MG63 (cell line): ENCODE measurements at regions not wholly inside any gene's neighbourhood (a gene's known extent, or its start where the extent isn't known, plus 50 kb on each side); places are given as distances from the start of the nearest gene placed in this dataset.

Experiments
- DNase-seq: peaks from one replicate; pipeline ENCODE4 v3.0.0-alpha.2; 2020
- H3K27me3 ChIP-seq: fragments of 250-450 bp; sonication (Bioruptor Pico); 2 replicates; pipeline ENCODE4 v1.5.1; 2020; ENCODE audit warnings: mild to moderate bottlenecking, moderate library complexity
- H3K36me3 ChIP-seq: fragments of 250-450 bp; sonication (Bioruptor Pico); 2 replicates; pipeline ENCODE4 v1.5.1; 2020; ENCODE audit warnings: mild to moderate bottlenecking, moderate library complexity
- H3K4me3 ChIP-seq: fragments of 250-450 bp; sonication (Bioruptor Pico); 2 replicates; pipeline ENCODE4 v1.5.1; 2020; ENCODE audit warnings: mild to moderate bottlenecking, moderate library complexity
- H3K9me3 ChIP-seq: fragments of 250-450 bp; sonication (Bioruptor Pico); 2 replicates; pipeline ENCODE4 v1.5.1; 2020; ENCODE audit warnings: mild to moderate bottlenecking, moderate library complexity

- DNase-seq, result no peak
- no peak overlapping the region for H3K4me3 ChIP-seq
- no peaks in the 10 kb centered on the region for H3K36me3 ChIP-seq
Measured at GRCh38 chr1:218779341-218780100, 394.2 kb upstream of the LYPLAL1 start.

GRCh38 chr1:218783131-218783530 is 390.5 kb upstream of the LYPLAL1 start:
- H3K9me3 ChIP-seq, result no peaks in the 10 kb centered on the region
- no peak overlapping the region for H3K4me3 ChIP-seq
- DNase-seq, result no peak
- H3K27me3 ChIP-seq, result no peaks in the 10 kb centered on the region
- no peaks in the 10 kb centered on the region for H3K36me3 ChIP-seq

More at GRCh38 chr1:218779341-218780100, 394.2 kb upstream of the LYPLAL1 start:
- no peaks in the 10 kb centered on the region for H3K27me3 ChIP-seq
- no peaks in the 10 kb centered on the region for H3K9me3 ChIP-seq

GRCh38 chr1:218783916-218784315 is 389.8 kb upstream of the LYPLAL1 start:
- no peak for DNase-seq
- Histone ChIP-seq H3K36me3 (no peaks in the 10 kb centered on the region), H3K9me3 (no peaks in the 10 kb centered on the region), H3K4me3 (no peak overlapping the region), H3K27me3 (no peaks in the 10 kb centered on the region)

GRCh38 chr1:218785928-218786327 is 387.8 kb upstream of the LYPLAL1 start:
- DNase-seq, result peak; percentile 68
- Histone ChIP-seq H3K36me3 (no peaks in the 10 kb centered on the region), H3K9me3 (no peaks in the 10 kb centered on the region), H3K4me3 (no peak overlapping the region), H3K27me3 (no peaks in the 10 kb centered on the region)

- no peaks in the 10 kb centered on the region for H3K27me3 ChIP-seq
- no peak overlapping the region for H3K4me3 ChIP-seq
- H3K9me3 ChIP-seq, result no peaks in the 10 kb centered on the region
- no peak for DNase-seq
- H3K36me3 ChIP-seq, result no peaks in the 10 kb centered on the region
Measured at GRCh38 chr1:218787826-218788225, 385.9 kb upstream of the LYPLAL1 start.

- Histone ChIP-seq H3K4me3 (no peak overlapping the region), H3K27me3 (no peaks in the 10 kb centered on the region), H3K9me3 (no peaks in the 10 kb centered on the region; the same call in 1 of the 2 replicates), H3K36me3 (no peaks in the 10 kb centered on the region)
- DNase-seq, result no peak
Measured at GRCh38 chr1:218796773-218797172, 376.9 kb upstream of the LYPLAL1 start.

GRCh38 chr1:218802799-218803198 is 370.9 kb upstream of the LYPLAL1 start:
- DNase-seq, result no peak
- Histone ChIP-seq H3K9me3 (peaks cover 5% of the 10 kb centered on the region; the same call in 1 of the 2 replicates), H3K4me3 (no peak overlapping the region), H3K27me3 (no peaks in the 10 kb centered on the region), H3K36me3 (no peaks in the 10 kb centered on the region)

- H3K36me3 ChIP-seq, result no peaks in the 10 kb centered on the region
- no peaks in the 10 kb centered on the region for H3K27me3 ChIP-seq
- H3K9me3 ChIP-seq, result peaks cover 5% of the 10 kb centered on the region; the same call in 1 of the 2 replicates
- no peak for DNase-seq
- H3K4me3 ChIP-seq, result no peak overlapping the region
Measured at GRCh38 chr1:218803351-218803997, 370.2 kb upstream of the LYPLAL1 start.

- Histone ChIP-seq H3K36me3 (no peaks in the 10 kb centered on the region), H3K4me3 (no peak overlapping the region), H3K9me3 (peaks cover 5% of the 10 kb centered on the region; the same call in 1 of the 2 replicates), H3K27me3 (no peaks in the 10 kb centered on the region)
- DNase-seq, result no peak
Measured at GRCh38 chr1:218804014-218804785, 369.5 kb upstream of the LYPLAL1 start.

GRCh38 chr1:218809061-218809460 is 364.6 kb upstream of the LYPLAL1 start:
- no peaks in the 10 kb centered on the region for H3K36me3 ChIP-seq
- no peaks in the 10 kb centered on the region for H3K27me3 ChIP-seq
- DNase-seq, result no peak
- H3K4me3 ChIP-seq, result no peak overlapping the region
- no peaks in the 10 kb centered on the region for H3K9me3 ChIP-seq

- DNase-seq, result no peak
- H3K36me3 ChIP-seq, result no peaks in the 10 kb centered on the region
Measured at GRCh38 chr1:218809625-218810024, 364.1 kb upstream of the LYPLAL1 start.

GRCh38 chr1:218810306-218810705 is 363.4 kb upstream of the LYPLAL1 start:
- no peak for DNase-seq
- H3K27me3 ChIP-seq, result no peaks in the 10 kb centered on the region
- no peak overlapping the region for H3K4me3 ChIP-seq
- H3K36me3 ChIP-seq, result no peaks in the 10 kb centered on the region
- no peaks in the 10 kb centered on the region for H3K9me3 ChIP-seq

More at GRCh38 chr1:218809625-218810024, 364.1 kb upstream of the LYPLAL1 start:
- H3K9me3 ChIP-seq, result no peaks in the 10 kb centered on the region
- H3K27me3 ChIP-seq, result no peaks in the 10 kb centered on the region
- no peak overlapping the region for H3K4me3 ChIP-seq

- H3K36me3 ChIP-seq, result no peaks in the 10 kb centered on the region
- no peaks in the 10 kb centered on the region for H3K27me3 ChIP-seq
- no peaks in the 10 kb centered on the region for H3K9me3 ChIP-seq
- H3K4me3 ChIP-seq, result no peak overlapping the region
- DNase-seq, result no peak
Measured at GRCh38 chr1:218811497-218811896, 362.2 kb upstream of the LYPLAL1 start.

- Histone ChIP-seq H3K27me3 (no peaks in the 10 kb centered on the region), H3K9me3 (no peaks in the 10 kb centered on the region), H3K4me3 (no peak overlapping the region), H3K36me3 (no peaks in the 10 kb centered on the region)
- no peak for DNase-seq
Measured at GRCh38 chr1:218812360-218812759, 361.3 kb upstream of the LYPLAL1 start.

- no peaks in the 10 kb centered on the region for H3K9me3 ChIP-seq
- H3K27me3 ChIP-seq, result no peaks in the 10 kb centered on the region
- H3K36me3 ChIP-seq, result no peaks in the 10 kb centered on the region
- no peak overlapping the region for H3K4me3 ChIP-seq
- DNase-seq, result peak; percentile 26
Measured at GRCh38 chr1:218813237-218813636, 360.4 kb upstream of the LYPLAL1 start.

- Histone ChIP-seq H3K4me3 (no peak overlapping the region), H3K9me3 (no peaks in the 10 kb centered on the region), H3K36me3 (no peaks in the 10 kb centered on the region), H3K27me3 (no peaks in the 10 kb centered on the region)
- no peak for DNase-seq
Measured at GRCh38 chr1:218815076-218815475, 358.6 kb upstream of the LYPLAL1 start.

GRCh38 chr1:218817071-218817470 is 356.6 kb upstream of the LYPLAL1 start:
- Histone ChIP-seq H3K9me3 (no peaks in the 10 kb centered on the region), H3K36me3 (no peaks in the 10 kb centered on the region), H3K27me3 (no peaks in the 10 kb centered on the region), H3K4me3 (no peak overlapping the region)
- DNase-seq, result no peak
